HepG2 (cell line): ENCODE measurements at regions not wholly inside any gene's neighbourhood (a gene's known extent, or its start where the extent isn't known, plus 50 kb on each side); places are given as distances from the start of the nearest gene placed in this dataset.

ENCODE experiments used
- ATAC-seq: fragments of 200-7000 bp; cut with Tn5 transposase; 3 replicates; pipeline ENCODE4 v1.9.1; 2020; ENCODE audit warnings: mild to moderate bottlenecking, moderate library complexity
- BruUV-seq: library from RNA; stranded (reverse); fragments of 400-500 nt; replicated peaks from 2 replicates; lab custom pipeline; 2021; lab: Mats Ljungman, UMichigan
- CTCF ChIA-PET: fragments of 300-600 bp; formaldehyde crosslinking; extraction: SDS; loops from one replicate; lab custom pipeline; 2021; ENCODE audit warnings: low total read pairs, inconsistent platforms, low intra/inter-chr PET ratio; lab: Yijun Ruan, JAX
- POLR2A ChIA-PET: fragments of 350-600 bp; sonication (Branson Sonifier 250); formaldehyde crosslinking; loops from one replicate; lab custom pipeline; 2020; ENCODE audit warnings: antibody characterized with exemption, inconsistent platforms; lab: Yijun Ruan, JAX
- DNase-seq: peaks from one replicate; pipeline ENCODE4 v3.0.0-alpha.2; 2015; ENCODE audit warnings: low spot score
- FAIRE-seq: peaks from 3 replicates; lab custom pipeline; 2011; peaks lifted over from hg19 to GRCh38; lab: Jason Lieb, UNC
- H2AFZ ChIP-seq: one replicate; pipeline ENCODE4 v1.6.1; 2011; ENCODE audit warnings: low read length, inconsistent platforms
- H3K27ac ChIP-seq: fragments of 300-600 bp; 3 replicates; pipeline ENCODE4 v1.8.0; 2011; ENCODE audit warnings: mixed run types, mild to moderate bottlenecking, mixed read lengths, low read length, inconsistent platforms; ENCODE audit not compliant: insufficient read depth; ENCODE audit errors: extremely low read length
- H3K27me3 ChIP-seq, 2 experiments: fragments of 200-600 bp in 1 of 2; 2 replicates in 1 of 2; 3 replicates in 1 of 2; pipeline versions ENCODE4 v1.6.0 to v1.8.0; 2011; ENCODE audit warnings: low read length in 2 of 2, mild to moderate bottlenecking in 2 of 2, moderate library complexity in 2 of 2, inconsistent platforms in 1 of 2; ENCODE audit not compliant: insufficient read depth in 2 of 2, control insufficient read depth in 1 of 2
- H3K36me3 ChIP-seq, 2 experiments: fragments of 200-600 bp in 1 of 2; replicated peaks in 1 of 2; 2 replicates in 1 of 2; 3 replicates in 1 of 2; pipeline versions ENCODE4 v1.5.1 to v1.8.0; 2011; ENCODE audit warnings: low read length in 2 of 2, inconsistent platforms in 1 of 2; ENCODE audit not compliant: insufficient read depth in 2 of 2, control insufficient read depth in 1 of 2
- H3K4me1 ChIP-seq: 2 replicates; pipeline ENCODE4 v1.5.1; 2012; ENCODE audit warnings: low read length, inconsistent platforms; ENCODE audit not compliant: insufficient read depth
- H3K4me2 ChIP-seq: 2 replicates; pipeline ENCODE4 v1.6.0; 2011; ENCODE audit warnings: low read depth, low read length, inconsistent platforms
- H3K4me3 ChIP-seq, 3 experiments: fragments of 200-600 bp in 1 of 3; sonication (generic), shearing (Covaris generic) in 1 of 3; replicated peaks in 1 of 3; 2 replicates each; pipeline ENCODE4 v1.5.1; 2011 to 2016; ENCODE audit warnings: low read length in 3 of 3, inconsistent platforms in 2 of 3, low read depth in 2 of 3, mild to moderate bottlenecking in 2 of 3, control low read depth in 1 of 3, mixed read lengths in 1 of 3; ENCODE audit not compliant: insufficient read depth in 1 of 3
- H3K79me2 ChIP-seq: one replicate; pipeline ENCODE4 v1.6.1; 2011; ENCODE audit warnings: low read length, inconsistent platforms; ENCODE audit not compliant: insufficient read depth
- H3K9ac ChIP-seq: 2 replicates; pipeline ENCODE4 v1.6.0; 2011; ENCODE audit warnings: mild to moderate bottlenecking, low read depth, low read length, inconsistent platforms; ENCODE audit not compliant: insufficient read depth
- H3K9me3 ChIP-seq: 2 replicates; pipeline ENCODE4 v1.5.1; 2012; ENCODE audit warnings: mild to moderate bottlenecking, low read length
- H4K20me1 ChIP-seq: 2 replicates; pipeline ENCODE4 v1.6.0; 2011; ENCODE audit warnings: inconsistent platforms, mild to moderate bottlenecking, low read length, moderate library complexity; ENCODE audit not compliant: insufficient read depth
- AKAP8 ChIP-seq: sonication (generic); formaldehyde crosslinking; IDR thresholded peaks from 2 replicates; pipeline ENCODE4 v1.5.1; 2020; ENCODE audit warnings: mild to moderate bottlenecking, missing genetic modification reagents
- FIP1L1 ChIP-seq: fragments of 200-400 bp; formaldehyde crosslinking; IDR thresholded peaks from 2 replicates; pipeline ENCODE4 v1.6.1; 2018; ENCODE audit warnings: low read depth, mild to moderate bottlenecking, low read length, moderate library complexity, borderline replicate concordance; ENCODE audit not compliant: insufficient read depth
- STAG1 ChIP-seq: sonication (generic); formaldehyde crosslinking; IDR thresholded peaks from 2 replicates; pipeline ENCODE4 v1.4.0; 2020; ENCODE audit warnings: missing genetic modification reagents
- TERF1 ChIP-seq: sonication (generic); formaldehyde crosslinking; IDR thresholded peaks from 2 replicates; pipeline ENCODE4 v1.8.0; 2022; ENCODE audit warnings: mild to moderate bottlenecking, missing genetic modification reagents, moderate library complexity
- ZNF646 ChIP-seq: sonication (generic); formaldehyde crosslinking; IDR thresholded peaks from 2 replicates; pipeline ENCODE4 v1.9.0; 2021; ENCODE audit warnings: mild to moderate bottlenecking, missing genetic modification reagents
- ZSCAN21 ChIP-seq: sonication (generic); formaldehyde crosslinking; IDR thresholded peaks from 2 replicates; pipeline ENCODE4 v1.8.0; 2022; ENCODE audit warnings: mild to moderate bottlenecking, missing genetic modification reagents, moderate library complexity, borderline replicate concordance
- WGBS: methylation state at CpG from one replicate; pipeline ENCODE4 v1.1.6; 2017; ENCODE audit warnings: low lambda C conversion rate; 5-methylcytosine and 5-hydroxymethylcytosine counted together
- in situ Hi-C: cut with HindIII; loops from 2 replicates; pipeline ENCODE4 v1.10.0; 2017; ENCODE audit warnings: low pct_unique_long_range_greater_than_20kb; ENCODE audit not compliant: extremely low pct_ligation_motif_present
- intact Hi-C: fragments of 100-400 bp; cut with micrococcal nuclease; formaldehyde crosslinking; loops from one replicate; pipeline ENCODE4 v1.10.0; 2022; ENCODE audit not compliant: unreplicated experiment

- Histone ChIP-seq H3K4me2 (no peak overlapping the region), H3K4me3 (no peak overlapping the region), H3K79me2 (no peaks in the 10 kb centered on the region), H3K36me3 (no peaks in the 10 kb centered on the region), H3K9ac (no peak overlapping the region), H3K27ac (no peak overlapping the region), H3K4me1 (no peaks in the 10 kb centered on the region), H3K9me3 (no peaks in the 10 kb centered on the region), H4K20me1 (no peaks in the 10 kb centered on the region), H2AFZ (no peak overlapping the region), H3K27me3 (no peaks in the 10 kb centered on the region)
- DNase-seq: no peak
- peak; percentile 27; the same call in 1 of the 2 replicates for TF ChIP-seq STAG1 (CRISPR knock-in tag)
- TF ChIP-seq TERF1 (CRISPR knock-in tag): no peak
- CTCF ChIA-PET: no interaction called here
- 6% methylated on average over 5 of the region's 5 CpGs for WGBS
- intact Hi-C loops (no loop called here), in situ Hi-C loops (no loop called here)
- ATAC-seq: peak; percentile 95
- POLR2A ChIA-PET: no interaction called here
- no peak for FAIRE-seq
- no TSS peak for BruUV-seq
These were observed 294.1 kb upstream of the SFRP2 start for GRCh38 chr4:154082760-154083535.

GRCh38 chr4:154081391-154081790 is 292.5 kb upstream of the SFRP2 start:
- H2AFZ ChIP-seq: no peak overlapping the region
- no peak overlapping the region for H3K9ac ChIP-seq
- no peak overlapping the region for H3K4me3 ChIP-seq
- ATAC-seq: no peak
- no peaks in the 10 kb centered on the region; a peak in 1 of 5 replicates for H3K27me3 ChIP-seq
- H3K4me1 ChIP-seq: no peaks in the 10 kb centered on the region
- FAIRE-seq: no peak
- H3K79me2 ChIP-seq: no peaks in the 10 kb centered on the region
- in situ Hi-C loops: no loop called here
- H4K20me1 ChIP-seq: no peaks in the 10 kb centered on the region
- H3K27ac ChIP-seq: no peak overlapping the region
- no peaks in the 10 kb centered on the region for H3K9me3 ChIP-seq
- POLR2A ChIA-PET: no interaction called here
- no TSS peak for BruUV-seq
- WGBS: 1% methylated on average over 2 of the region's 2 CpGs
- no peak for DNase-seq
- intact Hi-C loops: no loop called here
- CTCF ChIA-PET: no interaction called here
- no peaks in the 10 kb centered on the region for H3K36me3 ChIP-seq
- H3K4me2 ChIP-seq: no peak overlapping the region
- TF ChIP-seq AKAP8 (CRISPR knock-in tag) (no peak), ZNF646 (no peak), FIP1L1 (no peak), ZSCAN21 (CRISPR knock-in tag) (no peak)
